GM13977 (cell line): ENCODE measurements at regions not wholly inside any gene's neighbourhood (a gene's known extent, or its start where the extent isn't known, plus 50 kb on each side); places are given as distances from the start of the nearest gene placed in this dataset.

ENCODE experiments used
- DNase-seq: peaks from one replicate; pipeline ENCODE4 v3.0.0; 2012; ENCODE audit warnings: low spot score
- CTCF ChIP-seq: IDR thresholded peaks from 2 replicates; pipeline ENCODE4 v1.5.1; 2012; ENCODE audit warnings: mild to moderate bottlenecking, control low read depth; ENCODE audit not compliant: insufficient read depth; ENCODE audit errors: extremely low read depth, missing control alignments
- in situ Hi-C: fragments of 300-500 bp; cut with MboI; formaldehyde crosslinking; loops from one replicate; pipeline ENCODE4 v1.12.0; 2022; ENCODE audit warnings: low sequenced_read_pairs, low pct_unique_long_range_greater_than_20kb, mixed read lengths, inconsistent platforms; ENCODE audit not compliant: unreplicated experiment

DNA sequence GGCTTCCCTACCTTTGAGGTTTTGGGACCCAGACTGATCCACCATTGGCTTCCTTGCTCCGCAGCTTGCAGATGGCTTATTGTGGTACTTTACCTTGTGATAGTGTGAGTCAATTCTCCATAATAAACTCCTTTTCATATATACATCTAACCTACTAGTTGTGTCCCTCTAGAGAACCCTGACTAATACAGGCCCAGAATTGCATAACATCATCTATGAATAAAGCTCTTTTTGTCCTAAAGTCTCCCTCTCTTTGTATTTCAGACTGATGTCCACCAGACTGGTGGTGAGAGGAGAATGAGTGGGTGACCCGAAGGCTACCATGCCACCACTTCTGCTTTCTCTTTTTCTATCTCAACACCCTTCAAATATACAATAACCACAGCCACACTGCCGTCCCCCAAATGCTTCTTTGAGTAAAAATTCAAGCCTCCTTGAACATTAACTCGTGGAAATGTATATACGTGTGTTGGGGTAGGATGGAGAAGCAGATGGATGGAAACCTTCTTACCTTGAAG lies 265.7 kb downstream of the PTBP2 start:
- TF ChIP-seq CTCF, result no peak
- DNase-seq, result no peak
- in situ Hi-C loops, result no loop called here

DNA sequence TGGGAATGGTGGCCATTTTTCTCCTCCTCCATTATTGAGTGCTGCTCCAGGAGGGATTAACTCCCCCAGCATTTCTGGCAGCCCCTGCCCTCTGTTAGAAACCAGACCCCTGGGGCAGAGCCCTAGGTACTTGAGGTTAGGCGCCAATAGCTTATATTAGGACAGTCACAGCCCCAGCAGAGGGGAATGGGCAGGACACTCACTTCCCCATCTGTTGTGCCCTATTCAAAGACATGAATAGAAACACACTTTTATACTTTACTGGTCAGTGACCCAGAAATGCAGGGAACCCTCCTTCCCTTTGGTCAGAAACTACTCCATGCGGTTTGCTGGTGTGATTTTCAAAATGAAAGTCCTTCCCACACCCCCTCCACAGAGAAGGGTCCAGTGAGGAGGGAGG lies 267.7 kb downstream of the PTBP2 start:
- no peak for DNase-seq
- in situ Hi-C loops, result no loop called here
- TF ChIP-seq CTCF, result no peak

- no peak for TF ChIP-seq CTCF
- in situ Hi-C loops, result no loop called here
- no peak for DNase-seq
Measured at GRCh38 chr1:96990136-96990535, 268.6 kb downstream of the PTBP2 start.

DNA sequence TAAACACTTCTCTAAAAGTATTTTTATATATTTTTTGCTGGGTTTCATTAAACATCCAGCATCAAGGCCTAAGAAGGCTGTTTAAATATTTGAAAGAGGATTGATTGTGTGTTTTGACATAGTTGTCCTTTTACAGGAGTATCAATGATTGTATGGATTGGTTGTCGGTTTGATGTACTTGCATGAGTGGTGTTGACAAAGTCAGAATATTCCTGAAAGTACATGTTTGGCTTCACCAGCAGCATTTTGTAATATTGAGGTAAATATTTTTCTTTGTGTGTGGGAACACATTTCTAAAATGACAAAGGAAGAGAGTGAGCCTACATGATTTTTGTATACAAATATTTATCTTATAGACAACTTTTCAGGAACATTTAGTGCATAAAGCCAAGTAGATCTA lies 269.7 kb downstream of the PTBP2 start:
- DNase-seq, result no peak
- no peak for TF ChIP-seq CTCF
- in situ Hi-C loops, result no loop called here

GRCh38 chr1:96992871-96993270 lies 271.3 kb downstream of the PTBP2 start:
- in situ Hi-C loops, result no loop called here
- no peak for DNase-seq
- TF ChIP-seq CTCF, result no peak

DNA sequence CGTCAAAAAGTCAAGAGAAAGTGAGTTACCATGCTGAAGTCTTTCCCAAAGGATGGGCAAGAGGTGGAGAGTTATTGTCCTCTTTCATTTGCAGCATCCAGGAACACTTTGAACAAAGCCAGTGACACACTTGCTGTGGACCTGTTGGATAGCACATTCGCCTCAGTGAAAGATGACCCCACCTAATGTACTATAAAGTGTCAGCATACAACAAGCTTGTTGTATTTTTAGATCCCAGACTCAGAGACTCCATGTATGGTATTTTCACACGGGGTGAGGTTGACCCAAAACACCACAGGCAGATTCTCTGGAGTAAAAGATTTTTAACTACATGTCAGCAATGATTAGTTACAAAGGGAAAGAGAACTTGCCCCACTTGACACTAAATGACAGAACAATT lies 273.8 kb downstream of the PTBP2 start:
- TF ChIP-seq CTCF, result no peak
- no peak for DNase-seq
- in situ Hi-C loops, result no loop called here

DNA sequence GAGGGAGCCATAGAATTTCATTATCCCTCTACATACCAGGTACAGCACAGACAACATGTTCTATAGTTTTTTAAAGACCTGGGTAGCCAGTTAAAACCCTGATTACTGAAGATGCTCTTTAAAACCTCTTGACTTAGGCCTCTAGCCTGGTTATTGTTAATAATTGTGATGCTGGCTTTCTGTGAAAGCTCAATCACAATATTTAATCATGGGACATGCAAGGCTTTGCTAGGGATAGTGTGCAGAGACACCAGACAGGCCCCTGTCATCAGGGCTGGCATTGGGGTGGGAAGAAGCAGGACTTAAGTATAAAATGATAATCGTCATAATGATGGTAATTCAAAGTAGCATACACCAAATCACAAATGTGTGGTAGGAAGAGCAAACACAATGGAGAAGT lies 274.4 kb downstream of the PTBP2 start:
- TF ChIP-seq CTCF, result no peak
- in situ Hi-C loops, result no loop called here
- no peak for DNase-seq
